Lower leg skin (tissue), 4 donors: ENCODE measurements at regions not wholly inside any gene's neighbourhood (a gene's known extent, or its start where the extent isn't known, plus 50 kb on each side); places are given as distances from the start of the nearest gene placed in this dataset.

Source experiments
- DNase-seq, 2 donors: peaks; one replicate each; pipeline ENCODE4 v3.0.0-alpha.2; 2019; ENCODE audit warnings: low spot score in 2 of 2
- H3K4me3 ChIP-seq: fragments of 200-600 bp; sonication (generic); 2 replicates; pipeline ENCODE4 v1.5.1; 2017; ENCODE audit warnings: mild to moderate bottlenecking, low read depth; ENCODE audit not compliant: poor library complexity, severe bottlenecking
- CTCF ChIP-seq, 3 donors: fragments of 450-650 bp; IDR thresholded peaks; one replicate each; pipeline ENCODE4 v1.5.1; 2016; ENCODE audit warnings: antibody characterized with exemption in 3 of 3, mild to moderate bottlenecking in 3 of 3, moderate library complexity in 2 of 3
- POLR2A ChIP-seq, 2 donors: fragments of 450-650 bp; IDR thresholded peaks; one replicate each; pipeline ENCODE4 v1.6.1; 2016 to 2017; ENCODE audit warnings: antibody characterized with exemption in 2 of 2, mild to moderate bottlenecking in 1 of 2, moderate library complexity in 1 of 2
- WGBS, 2 donors: methylation state at CpG; one replicate each; pipeline ENCODE4 v1.1.5; 2018; 5-methylcytosine and 5-hydroxymethylcytosine counted together
- intact Hi-C: fragments of 100-400 bp; cut with DNase I; formaldehyde crosslinking; loops from one replicate; pipeline ENCODE4 v1.15.0; 2023; ENCODE audit warnings: low total_unique reads

DNA sequence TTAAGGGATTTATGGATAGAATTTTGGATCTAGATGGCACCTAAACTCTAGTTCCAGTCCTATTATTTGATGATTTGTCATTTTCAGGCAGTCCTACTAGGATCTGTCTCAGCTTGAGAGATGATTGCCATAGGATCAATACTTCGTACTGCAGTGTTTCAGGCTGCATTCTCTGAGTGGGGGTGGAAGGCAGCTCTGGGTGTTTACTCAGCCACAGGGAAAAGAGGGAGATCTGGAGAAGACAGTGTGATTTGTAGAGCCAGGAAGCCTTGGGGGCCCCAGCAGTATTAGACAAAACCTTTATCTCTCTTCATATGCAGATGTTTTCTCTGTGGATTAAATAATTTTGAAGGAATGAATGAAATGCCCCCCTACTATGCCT lies 188.4 kb upstream of the SYNPR start:
- no peak for DNase-seq
- no peak overlapping the region for H3K4me3 ChIP-seq
- intact Hi-C loops: no loop called here
- TF ChIP-seq POLR2A (IDR thresholded peaks at IDR 0.05) (no peak), CTCF (IDR thresholded peaks at IDR 0.05) (no peak)
- 16 to 29% methylated on average over 1 of the region's 1 CpG for WGBS, 2 donors

DNA sequence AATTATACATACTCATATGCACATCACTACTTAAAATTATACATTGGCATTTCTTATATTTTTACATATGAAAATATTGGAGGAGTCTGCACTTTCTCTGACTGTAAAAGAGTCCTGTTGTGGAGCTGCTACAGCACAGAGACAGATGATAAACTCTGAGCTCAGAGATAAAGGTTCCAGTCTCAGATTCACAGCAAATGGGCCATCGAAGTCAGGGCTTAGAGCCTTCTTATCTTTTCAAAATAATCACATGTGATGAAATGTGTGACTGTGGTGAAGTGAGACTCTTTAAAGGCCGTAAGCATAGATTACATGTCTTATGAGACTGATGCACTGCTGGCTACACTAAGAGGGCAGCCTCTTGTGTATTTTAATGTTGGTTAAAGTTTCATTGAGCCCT lies 187.5 kb upstream of the SYNPR start:
- DNase-seq: no peak
- H3K4me3 ChIP-seq: no peak overlapping the region
- TF ChIP-seq CTCF (IDR thresholded peaks at IDR 0.05) (no peak), POLR2A (IDR thresholded peaks at IDR 0.05) (no peak)
- intact Hi-C loops: no loop called here
- WGBS, 2 donors: 66% methylated on average over 2 of the region's 2 CpGs

- TF ChIP-seq POLR2A (IDR thresholded peaks at IDR 0.05) (no peak), CTCF (IDR thresholded peaks at IDR 0.05) (no peak)
- H3K4me3 ChIP-seq: no peak overlapping the region
- DNase-seq: no peak
- WGBS, 2 donors: 74 to 80% methylated on average over 5 of the region's 5 CpGs
- intact Hi-C loops: no loop called here
Observed at GRCh38 chr3:63092515-63092914, 185.6 kb upstream of the SYNPR start.

- no peak for DNase-seq
- TF ChIP-seq CTCF (IDR thresholded peaks at IDR 0.05) (no peak), POLR2A (IDR thresholded peaks at IDR 0.05) (no peak)
- intact Hi-C loops: no loop called here
- no peak overlapping the region for H3K4me3 ChIP-seq
- WGBS, 2 donors: 75% methylated on average over 4 of the region's 4 CpGs
Observed at GRCh38 chr3:63094642-63095408, 183.3 kb upstream of the SYNPR start.

DNA sequence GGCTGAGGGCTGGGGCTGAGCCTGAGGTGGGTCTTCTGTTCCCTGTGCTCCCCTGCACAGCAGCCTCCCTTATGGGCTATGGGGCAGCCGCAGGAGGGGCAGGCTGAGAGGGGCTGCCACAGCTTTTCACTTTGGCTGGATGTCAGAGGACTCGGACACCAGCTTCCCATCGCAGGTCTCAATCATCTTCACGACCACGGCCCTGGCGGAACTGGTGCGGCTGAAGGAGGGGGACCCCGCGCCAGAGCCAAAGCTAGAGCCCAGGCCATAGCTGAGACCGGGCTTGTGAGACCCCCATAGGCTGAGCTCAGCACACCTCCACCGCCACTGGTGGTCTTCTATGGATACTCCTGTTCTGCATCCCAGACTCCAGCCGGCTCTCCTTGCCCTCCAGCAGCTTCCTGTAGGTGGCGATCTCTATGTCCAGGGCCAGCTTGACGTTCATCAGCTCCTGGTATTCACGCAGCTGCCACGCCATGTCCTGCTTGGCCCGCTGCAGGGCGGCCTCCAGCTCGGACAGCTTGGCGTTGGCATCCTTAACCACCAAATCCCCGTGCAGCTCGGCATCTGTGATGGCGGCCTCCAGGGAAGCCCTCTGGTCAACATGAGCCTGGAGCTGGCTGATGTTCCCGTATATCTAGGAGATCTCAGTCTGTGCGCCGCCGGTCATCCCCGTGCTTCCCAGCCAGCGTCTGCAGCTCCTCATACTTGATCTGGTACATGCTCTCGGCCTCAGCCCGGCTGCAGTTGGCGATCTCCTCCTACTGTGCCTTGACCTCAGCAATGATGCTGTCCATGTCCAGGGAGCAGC lies 181.7 kb upstream of the SYNPR start:
- no peak for DNase-seq
- H3K4me3 ChIP-seq: no peak overlapping the region
- TF ChIP-seq CTCF (IDR thresholded peaks at IDR 0.05): no peak
- TF ChIP-seq POLR2A (IDR thresholded peaks at IDR 0.05): no peak
- 91 to 92% methylated on average over 27 to 32 of the region's 32 CpGs for WGBS, 2 donors
- intact Hi-C loops: no loop called here
